ENCODE measurements at regions not wholly inside any gene's neighbourhood (a gene's known extent, or its start where the extent isn't known, plus 50 kb on each side); places are given as distances from the start of the nearest gene placed in this dataset.

DNA sequence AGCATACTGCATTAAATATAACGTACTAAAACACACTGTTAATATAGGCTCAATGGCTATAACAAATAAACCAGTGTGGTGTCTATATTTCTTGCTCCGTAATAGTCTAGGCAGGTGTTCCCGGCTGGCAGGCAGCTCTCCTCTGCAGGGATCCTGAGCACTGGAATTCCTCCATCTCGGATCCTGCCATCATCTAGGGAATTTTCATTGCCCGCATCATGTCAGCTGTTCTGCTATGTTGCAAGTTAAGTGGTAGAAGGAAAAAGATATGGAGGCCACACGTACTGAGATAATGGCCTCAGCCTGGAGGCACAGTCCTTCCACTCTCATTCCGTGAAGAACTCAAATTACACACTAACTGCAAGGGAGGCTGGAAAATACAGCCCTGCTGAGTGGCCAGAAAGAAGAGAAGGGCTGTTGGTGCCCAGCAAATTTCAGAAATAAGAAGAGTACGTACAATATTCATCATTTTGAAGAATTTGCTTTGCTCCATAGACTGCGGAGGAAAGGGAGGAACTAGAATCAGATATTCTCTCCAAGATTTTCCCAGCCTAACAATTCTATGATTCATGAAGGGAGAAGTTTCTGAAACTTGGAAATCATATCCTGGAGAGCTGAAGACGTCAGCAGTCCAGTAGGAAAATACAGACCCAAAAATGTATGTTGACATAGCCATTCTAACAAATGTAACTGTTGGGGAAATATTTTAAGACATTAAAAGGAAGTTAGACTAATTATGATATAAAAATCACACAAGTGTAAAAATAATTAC lies 263.3 kb downstream of the MRPL39 start:
- H3K4me1 ChIP-seq (ENCODE audit: control insufficient read depth, insufficient read depth, low read depth, low read length) = no peaks in the 10 kb centered on the region
- no peak overlapping the region for H3K4me3 ChIP-seq (ENCODE audit: insufficient read depth in 1 of 2, low read depth in 1 of 2, low read length in 2 of 2)
- H3K79me1 ChIP-seq (replicated peaks; ENCODE audit: low read length, poor library complexity, severe bottlenecking) = no peaks in the 10 kb centered on the region
- H4K8ac ChIP-seq (ENCODE audit: low read length) = no peak overlapping the region
- no peak overlapping the region for H2BK120ac ChIP-seq (ENCODE audit: low read depth, low read length)
- no peak overlapping the region for H2BK15ac ChIP-seq (ENCODE audit: low read depth, poor library complexity, severe bottlenecking)
- no peak overlapping the region for H3K14ac ChIP-seq (ENCODE audit: low read length in 2 of 2)
- 69% methylated on average over 7 of the region's 10 CpGs for WGBS
- H3K4me2 ChIP-seq (ENCODE audit: low read length, poor library complexity, severe bottlenecking) = no peak overlapping the region
- DNase-seq = no peak
- no peak overlapping the region for H2BK12ac ChIP-seq (ENCODE audit: low read length in 2 of 2)
- H4K91ac ChIP-seq (ENCODE audit: low read length) = no peak overlapping the region
- peaks cover 0 to 3% of the 10 kb centered on the region in 2 experiments for H3K27me3 ChIP-seq (ENCODE audit: control insufficient read depth in 1 of 2, insufficient read depth in 1 of 2, low read length in 2 of 2)
- no peak overlapping the region for H3K23ac ChIP-seq (ENCODE audit: low read length in 2 of 2)
- H3K27ac ChIP-seq (ENCODE audit: low read length, poor library complexity, severe bottlenecking) = no peak overlapping the region
- H2BK5ac ChIP-seq (ENCODE audit: low read depth, low read length, poor library complexity, severe bottlenecking) = no peak overlapping the region
- no peak overlapping the region for H3K9ac ChIP-seq (ENCODE audit: low read length)
- H3K36me3 ChIP-seq (ENCODE audit: control insufficient read depth in 1 of 2, insufficient read depth in 2 of 2, low read depth in 1 of 2, low read length in 2 of 2) = no peaks in the 10 kb centered on the region
- H2AK5ac ChIP-seq (ENCODE audit: low read length, severe bottlenecking) = no peak overlapping the region
- no peak overlapping the region for H2AFZ ChIP-seq (ENCODE audit: low read depth, low read length)
- no peaks in the 10 kb centered on the region for H3K9me3 ChIP-seq (ENCODE audit: control insufficient read depth, low read length)
- H3K18ac ChIP-seq (ENCODE audit: low read depth in 1 of 2, low read length in 2 of 2) = no peak overlapping the region
- H3K4ac ChIP-seq (ENCODE audit: low read depth in 1 of 2, low read length in 2 of 2) = no peak overlapping the region

- H3K23ac ChIP-seq (ENCODE audit: low read length in 2 of 2) = no peak overlapping the region
- H3K4me3 ChIP-seq (ENCODE audit: insufficient read depth in 1 of 2, low read depth in 1 of 2, low read length in 2 of 2) = no peak overlapping the region
- no peak overlapping the region for H3K4me2 ChIP-seq (ENCODE audit: low read length, poor library complexity, severe bottlenecking)
- H3K27me3 ChIP-seq (ENCODE audit: control insufficient read depth in 1 of 2, insufficient read depth in 1 of 2, low read length in 2 of 2) = peaks cover 0 to 3% of the 10 kb centered on the region in 2 experiments
- H3K9ac ChIP-seq (ENCODE audit: low read length) = no peak overlapping the region
- H3K27ac ChIP-seq (ENCODE audit: low read length, poor library complexity, severe bottlenecking) = no peak overlapping the region
- WGBS = 70% methylated on average over 1 of the region's 1 CpG
- H3K79me1 ChIP-seq (replicated peaks; ENCODE audit: low read length, poor library complexity, severe bottlenecking) = no peaks in the 10 kb centered on the region
- H4K8ac ChIP-seq (ENCODE audit: low read length) = no peak overlapping the region
- H2BK120ac ChIP-seq (ENCODE audit: low read depth, low read length) = no peak overlapping the region
- no peak overlapping the region for H2BK5ac ChIP-seq (ENCODE audit: low read depth, low read length, poor library complexity, severe bottlenecking)
- no peaks in the 10 kb centered on the region for H3K36me3 ChIP-seq (ENCODE audit: control insufficient read depth in 1 of 2, insufficient read depth in 2 of 2, low read depth in 1 of 2, low read length in 2 of 2)
- no peaks in the 10 kb centered on the region for H3K9me3 ChIP-seq (ENCODE audit: control insufficient read depth, low read length)
- no peaks in the 10 kb centered on the region for H3K4me1 ChIP-seq (ENCODE audit: control insufficient read depth, insufficient read depth, low read depth, low read length)
- DNase-seq = no peak
- H2AK5ac ChIP-seq (ENCODE audit: low read length, severe bottlenecking) = no peak overlapping the region
- H4K91ac ChIP-seq (ENCODE audit: low read length) = no peak overlapping the region
- H3K4ac ChIP-seq (ENCODE audit: low read depth in 1 of 2, low read length in 2 of 2) = no peak overlapping the region
- no peak overlapping the region for H2AFZ ChIP-seq (ENCODE audit: low read depth, low read length)
- H2BK15ac ChIP-seq (ENCODE audit: low read depth, poor library complexity, severe bottlenecking) = no peak overlapping the region
- H2BK12ac ChIP-seq (ENCODE audit: low read length in 2 of 2) = no peak overlapping the region
- H3K18ac ChIP-seq (ENCODE audit: low read depth in 1 of 2, low read length in 2 of 2) = no peak overlapping the region
- H3K14ac ChIP-seq (ENCODE audit: low read length in 2 of 2) = no peak overlapping the region
These were observed 264.5 kb downstream of the MRPL39 start for GRCh38 chr21:25342816-25343215.

DNA sequence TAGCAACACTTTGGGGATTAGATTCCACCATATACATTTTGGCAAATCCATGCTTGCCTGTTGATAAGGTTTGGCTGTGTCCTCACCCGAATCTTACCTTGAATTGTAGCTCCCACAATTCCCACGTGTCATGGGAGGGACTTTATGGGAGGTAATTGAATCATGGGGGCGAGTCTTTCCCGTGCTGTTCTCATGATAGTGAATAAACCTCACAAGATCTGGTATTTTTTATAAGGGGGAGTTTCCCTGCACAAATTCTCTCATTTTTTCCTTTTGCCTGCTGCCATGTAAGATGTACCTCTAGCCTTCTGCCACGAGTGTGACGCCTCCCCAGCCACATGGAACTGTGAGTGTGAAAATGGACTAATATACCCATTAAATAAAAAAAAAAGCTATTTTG lies 265.3 kb downstream of the MRPL39 start:
- Histone ChIP-seq H3K4ac (ENCODE audit: low read depth in 1 of 2, low read length in 2 of 2) (no peak overlapping the region), H3K79me1 (replicated peaks; ENCODE audit: low read length, poor library complexity, severe bottlenecking) (no peaks in the 10 kb centered on the region)
- 75% methylated on average over 4 of the region's 6 CpGs for WGBS

GRCh38 chr21:25338415-25338814 lies 268.9 kb downstream of the MRPL39 start:
- Histone ChIP-seq H3K4me1 (ENCODE audit: control insufficient read depth, insufficient read depth, low read depth, low read length) (no peaks in the 10 kb centered on the region), H2AFZ (ENCODE audit: low read depth, low read length) (no peak overlapping the region), H2BK5ac (ENCODE audit: low read depth, low read length, poor library complexity, severe bottlenecking) (no peak overlapping the region), H2BK120ac (ENCODE audit: low read depth, low read length) (no peak overlapping the region), H3K36me3 (ENCODE audit: control insufficient read depth in 1 of 2, insufficient read depth in 2 of 2, low read depth in 1 of 2, low read length in 2 of 2) (no peaks in the 10 kb centered on the region), H3K9ac (ENCODE audit: low read length) (no peak overlapping the region), H4K91ac (ENCODE audit: low read length) (no peak overlapping the region), H3K4ac (ENCODE audit: low read depth in 1 of 2, low read length in 2 of 2) (no peak overlapping the region), H2AK5ac (ENCODE audit: low read length, severe bottlenecking) (no peak overlapping the region), H3K4me3 (ENCODE audit: insufficient read depth in 1 of 2, low read depth in 1 of 2, low read length in 2 of 2) (no peak overlapping the region), H3K79me1 (replicated peaks; ENCODE audit: low read length, poor library complexity, severe bottlenecking) (no peaks in the 10 kb centered on the region), H2BK12ac (ENCODE audit: low read length in 2 of 2) (no peak overlapping the region), H3K27me3 (ENCODE audit: control insufficient read depth in 1 of 2, insufficient read depth in 1 of 2, low read length in 2 of 2) (no peaks in the 10 kb centered on the region), H2BK15ac (ENCODE audit: low read depth, poor library complexity, severe bottlenecking) (no peak overlapping the region), H3K4me2 (ENCODE audit: low read length, poor library complexity, severe bottlenecking) (no peak overlapping the region), H3K27ac (ENCODE audit: low read length, poor library complexity, severe bottlenecking) (no peak overlapping the region), H3K18ac (ENCODE audit: low read depth in 1 of 2, low read length in 2 of 2) (no peak overlapping the region), H3K23ac (ENCODE audit: low read length in 2 of 2) (no peak overlapping the region), H3K9me3 (ENCODE audit: control insufficient read depth, low read length) (no peaks in the 10 kb centered on the region), H4K8ac (ENCODE audit: low read length) (no peak overlapping the region), H3K14ac (ENCODE audit: low read length in 2 of 2) (no peak overlapping the region)
- WGBS = 75% methylated on average over 4 of the region's 5 CpGs
- DNase-seq = no peak

More for the DNA sequence above, 265.3 kb downstream of the MRPL39 start:
- Histone ChIP-seq H3K4me2 (ENCODE audit: low read length, poor library complexity, severe bottlenecking) (no peak overlapping the region), H2BK120ac (ENCODE audit: low read depth, low read length) (no peak overlapping the region), H3K4me3 (ENCODE audit: insufficient read depth in 1 of 2, low read depth in 1 of 2, low read length in 2 of 2) (no peak overlapping the region), H3K4me1 (ENCODE audit: control insufficient read depth, insufficient read depth, low read depth, low read length) (no peaks in the 10 kb centered on the region), H3K27ac (ENCODE audit: low read length, poor library complexity, severe bottlenecking) (no peak overlapping the region), H3K23ac (ENCODE audit: low read length in 2 of 2) (no peak overlapping the region), H2BK12ac (ENCODE audit: low read length in 2 of 2) (no peak overlapping the region), H4K91ac (ENCODE audit: low read length) (no peak overlapping the region), H3K14ac (ENCODE audit: low read length in 2 of 2) (no peak overlapping the region), H3K36me3 (ENCODE audit: control insufficient read depth in 1 of 2, insufficient read depth in 2 of 2, low read depth in 1 of 2, low read length in 2 of 2) (no peaks in the 10 kb centered on the region), H3K9ac (ENCODE audit: low read length) (no peak overlapping the region), H2BK5ac (ENCODE audit: low read depth, low read length, poor library complexity, severe bottlenecking) (no peak overlapping the region), H2BK15ac (ENCODE audit: low read depth, poor library complexity, severe bottlenecking) (no peak overlapping the region), H3K9me3 (ENCODE audit: control insufficient read depth, low read length) (no peaks in the 10 kb centered on the region), H2AFZ (ENCODE audit: low read depth, low read length) (no peak overlapping the region), H2AK5ac (ENCODE audit: low read length, severe bottlenecking) (no peak overlapping the region), H3K27me3 (ENCODE audit: control insufficient read depth in 1 of 2, insufficient read depth in 1 of 2, low read length in 2 of 2) (peaks cover 0 to 3% of the 10 kb centered on the region in 2 experiments), H4K8ac (ENCODE audit: low read length) (no peak overlapping the region), H3K18ac (ENCODE audit: low read depth in 1 of 2, low read length in 2 of 2) (no peak overlapping the region)
- DNase-seq = no peak

Data from mesenchymal stem cell (in vitro differentiated cells and primary cell).